ENCODE measurements at regions not wholly inside any gene's neighbourhood (a gene's known extent, or its start where the extent isn't known, plus 50 kb on each side); places are given as distances from the start of the nearest gene placed in this dataset.
"Not testable (repeated sequence)": the region's sequence is repeated elsewhere in the genome, so short reads cannot be mapped to it uniquely, and the experiment has no call there.

DNA sequence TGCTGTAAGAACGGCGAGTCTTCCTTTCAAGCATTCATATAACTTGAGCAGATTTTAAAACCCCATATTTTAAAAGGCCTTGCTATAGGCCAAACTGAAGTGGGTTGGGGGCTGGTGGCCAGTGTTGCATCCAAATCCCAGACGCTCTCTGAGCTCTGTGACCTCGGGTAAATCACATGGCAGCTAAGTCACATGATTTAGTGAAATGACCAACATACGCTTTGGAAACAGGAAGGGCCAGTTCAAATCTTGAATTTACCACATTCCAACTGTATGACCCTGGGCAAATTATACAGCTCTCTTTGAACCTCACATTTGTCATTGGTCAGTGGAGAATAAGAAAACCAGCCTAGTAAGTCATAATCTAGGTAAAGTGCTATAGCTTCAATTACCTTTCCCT lies 519.3 kb downstream of the HAPSTR1 start:
- Mint-ChIP-seq H3K36me3 (ENCODE audit: low read depth) (no peaks in the 10 kb centered on the region), H3K27ac (no peak overlapping the region), H3K9me3 (no peaks in the 10 kb centered on the region), H3K4me3 (no peak overlapping the region), H3K27me3 (ENCODE audit: insufficient read depth) (no peaks in the 10 kb centered on the region), H3K4me1 (ENCODE audit: low read depth) (no peaks in the 10 kb centered on the region)
- intact Hi-C loops (cut with micrococcal nuclease): no loop called here
- no peak for DNase-seq (ENCODE audit: low spot score)

DNA sequence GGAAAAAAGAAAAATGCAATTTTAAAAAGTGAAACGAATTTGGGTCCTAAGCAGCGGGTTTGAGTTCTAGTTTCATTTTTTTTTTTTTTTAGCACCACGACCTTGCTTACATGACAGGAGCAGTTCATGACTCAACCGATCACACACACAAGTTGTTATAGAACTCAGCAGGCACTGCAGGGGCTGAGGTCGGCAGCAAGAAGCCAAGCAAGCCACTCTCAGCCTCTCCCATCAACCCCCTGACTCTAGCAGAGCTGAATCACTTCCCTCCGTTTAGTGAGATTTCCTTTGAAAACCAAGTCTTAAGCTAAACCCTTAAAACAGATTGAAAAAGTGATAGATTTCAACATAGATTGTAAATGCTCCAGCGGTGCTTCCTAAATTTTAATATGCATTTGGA lies 520.8 kb downstream of the HAPSTR1 start:
- Mint-ChIP-seq H3K9me3 (no peaks in the 10 kb centered on the region), H3K36me3 (ENCODE audit: low read depth) (no peaks in the 10 kb centered on the region), H3K4me1 (ENCODE audit: low read depth) (no peaks in the 10 kb centered on the region), H3K4me3 (no peak overlapping the region), H3K27me3 (ENCODE audit: insufficient read depth) (no peaks in the 10 kb centered on the region), H3K27ac (no peak overlapping the region)
- DNase-seq (ENCODE audit: low spot score): no peak
- intact Hi-C loops (cut with micrococcal nuclease): no loop called here

DNA sequence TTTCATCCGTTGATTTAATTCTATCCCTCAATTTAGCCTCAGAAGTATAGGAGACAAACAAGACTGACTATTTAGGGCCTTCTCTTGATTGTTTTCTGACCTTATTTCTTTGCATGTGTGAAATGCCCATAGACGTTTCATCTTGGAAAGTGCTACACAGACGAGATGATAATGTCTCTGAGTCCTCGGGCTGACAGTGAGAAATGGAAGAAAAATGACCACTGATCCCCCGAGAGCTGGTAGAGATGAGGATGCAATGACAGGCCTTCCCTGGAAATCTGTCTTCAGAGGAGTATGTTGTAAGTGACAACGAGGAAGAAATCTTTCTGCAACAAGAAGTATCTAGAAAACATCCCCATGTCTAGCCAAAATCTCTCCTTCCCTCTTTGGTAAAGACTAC lies 522.9 kb downstream of the HAPSTR1 start:
- Mint-ChIP-seq H3K27ac (no peak overlapping the region), H3K27me3 (ENCODE audit: insufficient read depth) (no peaks in the 10 kb centered on the region), H3K36me3 (ENCODE audit: low read depth) (no peaks in the 10 kb centered on the region), H3K9me3 (no peaks in the 10 kb centered on the region), H3K4me1 (ENCODE audit: low read depth) (no peaks in the 10 kb centered on the region), H3K4me3 (no peak overlapping the region)
- DNase-seq (ENCODE audit: low spot score): no peak
- intact Hi-C loops (cut with micrococcal nuclease): no loop called here

GRCh38 chr16:9622268-9622667 lies 530.8 kb downstream of the HAPSTR1 start:
- H3K4me1 Mint-ChIP-seq (ENCODE audit: low read depth): no peaks in the 10 kb centered on the region
- intact Hi-C loops (cut with micrococcal nuclease): no loop called here

DNA sequence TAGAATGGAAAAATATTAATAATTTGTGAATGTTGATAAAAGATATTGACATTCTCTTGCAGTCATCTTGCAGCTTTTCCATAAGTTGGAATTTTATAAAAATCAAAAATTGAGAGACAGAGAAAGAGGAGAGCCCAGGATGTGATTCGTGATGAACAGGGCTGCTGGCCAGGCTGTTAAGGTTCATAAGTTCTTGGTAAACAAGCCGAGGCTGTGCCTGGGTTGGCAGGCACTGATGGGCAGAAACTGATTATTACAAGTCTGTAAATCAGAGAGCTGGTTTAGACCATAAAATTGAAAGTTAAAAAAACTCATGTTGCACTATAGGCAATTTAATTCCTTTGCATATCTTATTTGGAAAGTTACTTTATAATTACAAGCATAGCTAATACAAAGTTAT lies 533.7 kb downstream of the HAPSTR1 start:
- Mint-ChIP-seq H3K4me1 (ENCODE audit: low read depth) (no peaks in the 10 kb centered on the region), H3K9me3 (no peaks in the 10 kb centered on the region), H3K27me3 (ENCODE audit: insufficient read depth) (no peaks in the 10 kb centered on the region), H3K27ac (no peak overlapping the region), H3K4me3 (no peak overlapping the region), H3K36me3 (ENCODE audit: low read depth) (no peaks in the 10 kb centered on the region)
- intact Hi-C loops (cut with micrococcal nuclease): no loop called here
- no peak for DNase-seq (ENCODE audit: low spot score)

More at GRCh38 chr16:9622268-9622667, 530.8 kb downstream of the HAPSTR1 start:
- Mint-ChIP-seq H3K36me3 (ENCODE audit: low read depth) (no peaks in the 10 kb centered on the region), H3K9me3 (no peaks in the 10 kb centered on the region), H3K27me3 (ENCODE audit: insufficient read depth) (no peaks in the 10 kb centered on the region), H3K4me3 (no peak overlapping the region), H3K27ac (no peak overlapping the region)
- DNase-seq (ENCODE audit: low spot score): no peak

- no peaks in the 10 kb centered on the region for H3K4me1 Mint-ChIP-seq (ENCODE audit: low read depth)
- intact Hi-C loops (cut with micrococcal nuclease): no loop called here
- no peak for DNase-seq (ENCODE audit: low spot score)
- no peak overlapping the region for H3K27ac Mint-ChIP-seq
- H3K36me3 Mint-ChIP-seq (ENCODE audit: low read depth): no peaks in the 10 kb centered on the region
- no peaks in the 10 kb centered on the region for H3K27me3 Mint-ChIP-seq (ENCODE audit: insufficient read depth)
- H3K9me3 Mint-ChIP-seq: peaks cover 4% of the 10 kb centered on the region
- H3K4me3 Mint-ChIP-seq: no peak overlapping the region
Measured at GRCh38 chr16:9627427-9627826, 536.0 kb downstream of the HAPSTR1 start.

DNA sequence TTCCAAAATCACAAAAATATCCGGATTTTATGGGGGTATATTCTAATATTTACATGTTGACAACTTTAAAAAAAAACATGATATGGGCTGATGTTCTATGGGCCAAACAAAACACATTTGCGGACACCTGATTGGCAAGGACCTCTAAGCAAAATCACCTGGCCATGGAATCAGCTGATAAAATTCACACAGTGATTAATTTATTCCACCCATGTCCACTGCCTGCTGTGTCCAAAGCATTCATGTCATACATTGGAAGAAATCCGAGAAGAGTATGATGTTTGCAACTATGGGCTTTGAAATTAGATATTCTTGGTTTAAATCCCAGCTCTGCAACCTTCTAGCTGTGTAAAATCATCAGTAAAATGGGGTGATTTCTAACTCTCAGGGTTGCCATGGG lies 538.7 kb downstream of the HAPSTR1 start:
- Mint-ChIP-seq H3K27ac (no peak overlapping the region), H3K36me3 (ENCODE audit: low read depth) (no peaks in the 10 kb centered on the region), H3K4me3 (no peak overlapping the region), H3K4me1 (ENCODE audit: low read depth) (no peaks in the 10 kb centered on the region), H3K27me3 (ENCODE audit: insufficient read depth) (no peaks in the 10 kb centered on the region), H3K9me3 (peaks cover 4% of the 10 kb centered on the region)
- intact Hi-C loops (cut with micrococcal nuclease): no loop called here
- DNase-seq (ENCODE audit: low spot score): no peak

DNA sequence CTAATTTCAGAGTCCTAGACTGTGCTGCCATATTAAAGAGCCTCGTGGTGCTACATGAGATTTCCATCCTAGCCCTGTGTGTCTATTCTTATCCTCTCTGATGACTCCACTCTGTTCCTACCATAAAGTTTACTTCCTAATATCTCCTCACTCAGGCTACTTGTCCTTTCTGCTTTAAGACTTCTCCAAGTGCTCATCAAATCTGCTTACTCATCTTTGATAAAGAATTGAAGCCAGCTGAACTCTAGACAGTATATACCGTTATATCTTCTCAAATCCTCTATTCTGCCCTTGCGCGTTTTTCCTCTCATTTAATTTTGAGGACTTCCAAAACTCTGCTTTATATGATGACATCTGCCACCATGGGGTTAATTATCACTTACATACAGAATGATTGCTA lies 539.5 kb downstream of the HAPSTR1 start:
- H3K4me1 Mint-ChIP-seq (ENCODE audit: low read depth): no peaks in the 10 kb centered on the region
- no peak overlapping the region for H3K4me3 Mint-ChIP-seq
- intact Hi-C loops (cut with micrococcal nuclease): no loop called here
- H3K36me3 Mint-ChIP-seq (ENCODE audit: low read depth): no peaks in the 10 kb centered on the region
- no peaks in the 10 kb centered on the region for H3K27me3 Mint-ChIP-seq (ENCODE audit: insufficient read depth)
- no peak overlapping the region for H3K27ac Mint-ChIP-seq
- no peak for DNase-seq (ENCODE audit: low spot score)
- H3K9me3 Mint-ChIP-seq: peaks cover 4% of the 10 kb centered on the region

DNA sequence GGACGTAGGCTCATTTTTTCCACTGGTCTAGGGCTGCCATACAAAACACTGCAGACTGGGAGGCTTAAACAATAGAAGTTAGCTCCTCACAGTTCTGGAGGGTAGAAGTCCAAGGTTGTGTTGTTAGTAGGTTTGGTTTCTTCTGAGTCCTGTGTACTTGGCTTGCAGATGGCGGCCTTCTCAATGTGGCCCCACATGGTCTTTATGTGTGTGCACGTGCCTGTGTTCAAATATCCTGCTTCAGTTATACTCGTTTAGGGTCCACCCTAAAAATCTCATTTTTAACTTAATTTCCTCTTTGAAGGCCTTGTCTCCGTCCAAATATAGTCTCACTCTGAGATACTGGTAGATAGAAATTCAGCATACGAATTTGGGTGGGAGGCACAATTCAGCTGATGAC lies 542.4 kb downstream of the HAPSTR1 start:
- DNase-seq (ENCODE audit: low spot score): no peak
- H3K4me3 Mint-ChIP-seq: no peak overlapping the region
- peaks cover 4% of the 10 kb centered on the region for H3K9me3 Mint-ChIP-seq
- H3K36me3 Mint-ChIP-seq (ENCODE audit: low read depth): no peaks in the 10 kb centered on the region
- intact Hi-C loops (cut with micrococcal nuclease): no loop called here
- no peaks in the 10 kb centered on the region for H3K27me3 Mint-ChIP-seq (ENCODE audit: insufficient read depth)
- H3K4me1 Mint-ChIP-seq (ENCODE audit: low read depth): no peaks in the 10 kb centered on the region
- H3K27ac Mint-ChIP-seq: no peak overlapping the region

GRCh38 chr16:9635150-9635720 lies 543.8 kb downstream of the HAPSTR1 start:
- H3K4me1 Mint-ChIP-seq (ENCODE audit: low read depth); H3K27ac Mint-ChIP-seq; H3K27me3 Mint-ChIP-seq (ENCODE audit: insufficient read depth); H3K9me3 Mint-ChIP-seq; DNase-seq (ENCODE audit: low spot score); intact Hi-C loops (cut with micrococcal nuclease); H3K36me3 Mint-ChIP-seq (ENCODE audit: low read depth); H3K4me3 Mint-ChIP-seq: not testable (repeated sequence)

DNA sequence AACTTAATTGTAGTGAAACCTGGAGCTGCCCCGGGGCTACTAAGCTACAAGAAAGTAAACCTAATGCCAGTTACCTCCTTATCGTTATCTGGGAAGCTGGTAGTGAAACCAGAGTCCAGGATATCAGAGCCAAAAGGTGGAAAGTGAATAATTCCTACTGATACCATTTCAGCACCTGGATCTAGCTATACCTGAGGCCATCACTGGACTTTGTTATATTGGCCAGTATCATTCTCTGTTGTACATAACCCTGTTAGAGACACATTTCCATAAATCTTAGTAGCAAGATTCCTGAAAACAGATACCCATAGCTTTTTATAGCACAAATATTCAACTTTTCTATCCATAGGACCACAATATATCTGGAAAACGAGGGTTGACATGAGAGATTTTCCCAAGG lies 538.0 kb downstream of the GRIN2A start:
- intact Hi-C loops (cut with micrococcal nuclease): no loop called here
- no peak overlapping the region for H3K4me3 Mint-ChIP-seq

DNA sequence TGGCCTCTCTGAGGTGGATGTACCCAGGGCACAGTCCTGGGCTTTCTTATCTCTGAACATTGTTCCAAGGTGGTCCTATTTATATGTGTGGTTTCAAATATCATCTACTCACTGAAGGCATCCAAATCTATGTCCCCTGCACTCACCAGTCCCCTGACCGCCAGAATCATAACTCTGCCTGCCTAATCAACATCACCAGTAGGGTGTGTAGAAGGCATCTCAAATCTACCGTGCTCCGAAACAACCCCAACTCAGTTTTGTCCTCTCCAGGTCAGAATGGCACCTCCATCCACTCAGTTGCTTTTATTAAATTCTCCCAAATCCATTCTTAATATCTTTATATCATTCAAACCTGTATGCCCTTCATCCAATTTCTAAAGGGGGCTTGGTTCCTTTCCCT lies 536.3 kb downstream of the GRIN2A start:
- intact Hi-C loops (cut with micrococcal nuclease): no loop called here
- H3K9me3 Mint-ChIP-seq: no peaks in the 10 kb centered on the region
- H3K27me3 Mint-ChIP-seq (ENCODE audit: insufficient read depth): peaks cover 2% of the 10 kb centered on the region
- no peak overlapping the region for H3K27ac Mint-ChIP-seq
- H3K4me3 Mint-ChIP-seq: no peak overlapping the region
- no peaks in the 10 kb centered on the region for H3K4me1 Mint-ChIP-seq (ENCODE audit: low read depth)
- DNase-seq (ENCODE audit: low spot score): no peak
- no peaks in the 10 kb centered on the region for H3K36me3 Mint-ChIP-seq (ENCODE audit: low read depth)

More for the DNA sequence above, 538.0 kb downstream of the GRIN2A start:
- no peak for DNase-seq (ENCODE audit: low spot score)
- Mint-ChIP-seq H3K4me1 (ENCODE audit: low read depth) (no peaks in the 10 kb centered on the region), H3K9me3 (no peaks in the 10 kb centered on the region), H3K27ac (no peak overlapping the region), H3K27me3 (ENCODE audit: insufficient read depth) (peaks cover 2% of the 10 kb centered on the region), H3K36me3 (ENCODE audit: low read depth) (no peaks in the 10 kb centered on the region)

DNA sequence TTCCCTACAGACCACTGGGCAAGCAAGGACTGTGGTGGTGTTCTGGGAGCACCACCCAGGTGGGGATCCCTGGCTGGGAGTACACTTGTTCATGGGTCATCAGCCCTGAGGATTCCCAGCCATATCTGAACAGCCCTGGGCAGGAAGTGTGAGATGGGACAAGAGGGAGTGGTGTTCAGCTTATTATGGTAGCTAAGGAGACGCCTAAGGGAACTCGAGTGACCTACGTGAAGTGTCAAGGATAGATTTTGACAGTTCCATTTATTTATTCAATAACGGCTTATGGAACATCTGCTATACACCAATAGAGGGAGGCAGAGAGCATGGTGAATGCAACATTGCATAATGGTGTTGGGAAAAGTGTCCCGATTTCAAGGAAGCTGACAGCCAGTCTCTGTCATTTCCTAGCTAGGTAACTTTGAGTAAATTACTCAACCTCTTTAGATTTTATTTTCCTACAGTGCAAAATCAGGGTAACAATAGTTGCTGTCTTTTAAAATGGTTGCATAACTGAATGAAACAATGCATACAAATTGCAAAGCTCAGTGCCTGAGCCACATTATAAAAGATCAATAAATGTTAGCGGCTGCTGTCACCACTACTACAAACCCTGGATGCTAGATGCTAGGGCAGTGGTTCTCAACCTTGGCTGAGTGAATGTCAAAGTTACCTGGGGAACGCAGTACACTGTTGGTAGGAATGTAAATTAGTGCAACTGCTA lies 534.1 kb downstream of the GRIN2A start:
- Mint-ChIP-seq H3K9me3 (peaks cover 5% of the 10 kb centered on the region), H3K4me3 (no peak overlapping the region), H3K27me3 (ENCODE audit: insufficient read depth) (no peaks in the 10 kb centered on the region), H3K27ac (no peak overlapping the region), H3K36me3 (ENCODE audit: low read depth) (no peaks in the 10 kb centered on the region), H3K4me1 (ENCODE audit: low read depth) (no peaks in the 10 kb centered on the region)
- intact Hi-C loops (cut with micrococcal nuclease): no loop called here
- DNase-seq (ENCODE audit: low spot score): no peak

DNA sequence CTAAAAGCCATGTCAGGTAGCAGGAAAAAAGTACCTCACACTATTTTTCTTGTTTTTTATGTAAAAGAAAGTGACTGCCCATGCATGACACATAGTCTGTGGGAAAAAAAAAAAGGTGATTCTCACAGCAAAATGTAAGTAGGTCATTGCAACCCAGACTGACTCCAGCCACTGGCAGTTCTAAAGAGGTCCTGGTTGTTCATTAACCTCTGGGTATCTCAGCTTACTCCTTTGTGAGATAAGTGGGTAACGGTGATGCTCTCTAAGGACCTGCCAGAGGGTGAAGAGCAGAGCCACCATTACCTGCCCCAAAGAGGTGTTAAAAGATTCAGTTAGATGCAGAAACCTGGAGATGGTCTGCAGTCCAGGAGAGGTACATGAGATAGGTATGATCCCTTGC lies 531.9 kb downstream of the GRIN2A start:
- Mint-ChIP-seq H3K4me1 (ENCODE audit: low read depth) (no peaks in the 10 kb centered on the region), H3K4me3 (no peak overlapping the region), H3K36me3 (ENCODE audit: low read depth) (no peaks in the 10 kb centered on the region), H3K9me3 (peaks cover 5% of the 10 kb centered on the region), H3K27ac (no peak overlapping the region), H3K27me3 (ENCODE audit: insufficient read depth) (no peaks in the 10 kb centered on the region)
- intact Hi-C loops (cut with micrococcal nuclease): no loop called here
- no peak for DNase-seq (ENCODE audit: low spot score)
